ENCODE measurements at regions not wholly inside any gene's neighbourhood (a gene's known extent, or its start where the extent isn't known, plus 50 kb on each side); places are given as distances from the start of the nearest gene placed in this dataset.

DNA sequence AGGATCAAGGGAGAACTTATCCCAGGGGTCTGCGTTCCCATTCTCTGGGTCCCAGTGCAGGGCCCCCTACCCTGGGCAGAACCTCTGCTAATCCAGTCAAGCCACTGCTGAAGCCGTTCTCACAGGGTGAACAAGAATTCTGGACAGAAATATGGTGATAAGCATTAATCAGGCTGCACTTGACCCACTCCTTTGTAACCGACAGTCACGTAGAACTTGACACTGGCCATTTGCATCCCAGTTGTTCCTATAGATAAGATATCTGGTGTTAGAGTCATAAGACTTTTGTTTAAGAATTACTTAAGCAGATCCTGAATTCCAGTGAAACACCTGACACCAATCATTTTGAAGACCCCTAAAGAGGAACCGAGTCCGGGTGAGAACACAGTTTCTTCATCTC is 107.5 kb upstream of the THY1 start:
- ATAC-seq (ENCODE audit: insufficient number of reproducible peaks, low FRiP score, low read depth) = no peak
- TF ChIP-seq, protein P1, sequence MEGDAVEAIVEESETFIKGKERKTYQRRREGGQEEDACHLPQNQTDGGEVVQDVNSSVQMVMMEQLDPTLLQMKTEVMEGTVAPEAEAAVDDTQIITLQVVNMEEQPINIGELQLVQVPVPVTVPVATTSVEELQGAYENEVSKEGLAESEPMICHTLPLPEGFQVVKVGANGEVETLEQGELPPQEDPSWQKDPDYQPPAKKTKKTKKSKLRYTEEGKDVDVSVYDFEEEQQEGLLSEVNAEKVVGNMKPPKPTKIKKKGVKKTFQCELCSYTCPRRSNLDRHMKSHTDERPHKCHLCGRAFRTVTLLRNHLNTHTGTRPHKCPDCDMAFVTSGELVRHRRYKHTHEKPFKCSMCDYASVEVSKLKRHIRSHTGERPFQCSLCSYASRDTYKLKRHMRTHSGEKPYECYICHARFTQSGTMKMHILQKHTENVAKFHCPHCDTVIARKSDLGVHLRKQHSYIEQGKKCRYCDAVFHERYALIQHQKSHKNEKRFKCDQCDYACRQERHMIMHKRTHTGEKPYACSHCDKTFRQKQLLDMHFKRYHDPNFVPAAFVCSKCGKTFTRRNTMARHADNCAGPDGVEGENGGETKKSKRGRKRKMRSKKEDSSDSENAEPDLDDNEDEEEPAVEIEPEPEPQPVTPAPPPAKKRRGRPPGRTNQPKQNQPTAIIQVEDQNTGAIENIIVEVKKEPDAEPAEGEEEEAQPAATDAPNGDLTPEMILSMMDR (IDR thresholded peaks at IDR 0.05) = no peak
- no peak overlapping the region for H3K4me3 ChIP-seq
- no peaks in the 10 kb centered on the region for H3K36me3 ChIP-seq
- DNase-seq (ENCODE audit: low spot score) = no peak
- no peak overlapping the region for H3K27ac ChIP-seq
- H3K4me1 ChIP-seq (ENCODE audit: control insufficient read depth in 1 of 2, low read depth in 2 of 2) = no peaks in the 10 kb centered on the region
- H3K27me3 ChIP-seq (replicated peaks; ENCODE audit: insufficient read depth) = no peaks in the 10 kb centered on the region
- H3K9me3 ChIP-seq = no peaks in the 10 kb centered on the region

DNA sequence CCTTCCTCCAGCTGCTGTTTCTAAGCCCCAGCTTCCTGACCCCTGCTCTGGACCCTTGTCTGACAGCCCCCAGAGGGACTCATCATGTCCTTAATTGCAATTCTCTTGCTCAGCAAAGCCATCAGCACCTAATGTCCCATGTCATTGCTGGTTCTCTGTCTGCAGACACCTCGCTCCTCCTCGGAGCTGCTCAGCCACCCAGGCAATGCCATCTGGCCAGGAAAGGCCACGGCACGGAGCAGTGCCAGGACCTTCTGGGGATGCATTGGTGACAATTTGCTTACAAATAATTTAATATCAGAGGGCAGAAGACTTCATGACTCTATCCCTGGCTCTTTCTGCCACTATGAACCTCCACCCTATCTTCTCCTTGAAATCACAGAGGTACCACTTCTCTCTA is 107.0 kb upstream of the THY1 start:
- Histone ChIP-seq H3K27me3 (replicated peaks; ENCODE audit: insufficient read depth) (no peaks in the 10 kb centered on the region), H3K9me3 (no peaks in the 10 kb centered on the region), H3K4me3 (no peak overlapping the region), H3K36me3 (no peaks in the 10 kb centered on the region), H3K4me1 (ENCODE audit: control insufficient read depth in 1 of 2, low read depth in 2 of 2) (no peaks in the 10 kb centered on the region), H3K27ac (no peak overlapping the region)
- DNase-seq (ENCODE audit: low spot score) (no peak), ATAC-seq (ENCODE audit: insufficient number of reproducible peaks, low FRiP score, low read depth) (no peak)
- TF ChIP-seq, protein P1 (IDR thresholded peaks at IDR 0.05) = no peak

DNA sequence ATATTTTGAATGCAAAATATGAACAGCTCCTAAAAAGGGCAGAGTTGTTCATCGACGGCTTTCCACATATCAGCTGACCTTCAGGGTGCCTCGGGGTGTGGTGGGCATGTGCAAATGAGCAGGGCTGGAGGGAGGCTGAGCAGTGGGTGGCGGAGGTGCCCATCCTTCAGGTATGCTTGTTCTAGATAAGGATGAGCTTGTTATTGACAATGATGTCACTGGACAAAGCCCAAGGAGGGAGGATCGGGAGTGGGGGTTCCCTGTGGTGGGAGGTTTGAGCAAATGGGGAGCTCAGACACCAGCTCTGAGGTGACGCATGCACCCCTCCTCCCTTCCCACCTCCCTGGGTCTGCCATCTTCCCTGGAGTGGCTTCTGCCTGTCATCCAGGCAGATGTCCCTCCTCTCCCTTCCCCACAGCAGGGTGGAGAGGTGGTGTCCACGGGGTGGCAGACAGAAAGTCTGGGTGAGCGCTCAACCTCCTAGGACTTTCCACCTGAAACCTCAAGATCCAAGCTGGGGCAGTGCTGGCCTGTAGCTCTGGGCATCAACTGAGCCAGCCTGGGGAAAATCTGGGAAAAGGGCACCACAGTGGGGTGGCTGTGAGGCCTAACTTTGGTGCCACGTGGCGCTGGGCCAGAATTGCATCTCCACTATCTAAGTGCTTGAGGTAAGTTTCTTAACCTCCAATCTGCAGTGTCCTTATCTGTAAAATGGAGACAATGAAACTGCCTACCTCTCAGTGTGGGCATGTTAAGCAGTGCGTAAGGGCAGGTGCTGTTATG is 106.3 kb upstream of the THY1 start:
- no peak overlapping the region for H3K27ac ChIP-seq
- DNase-seq (ENCODE audit: low spot score) = no peak
- TF ChIP-seq, protein P1 (IDR thresholded peaks at IDR 0.05) = no peak

DNA sequence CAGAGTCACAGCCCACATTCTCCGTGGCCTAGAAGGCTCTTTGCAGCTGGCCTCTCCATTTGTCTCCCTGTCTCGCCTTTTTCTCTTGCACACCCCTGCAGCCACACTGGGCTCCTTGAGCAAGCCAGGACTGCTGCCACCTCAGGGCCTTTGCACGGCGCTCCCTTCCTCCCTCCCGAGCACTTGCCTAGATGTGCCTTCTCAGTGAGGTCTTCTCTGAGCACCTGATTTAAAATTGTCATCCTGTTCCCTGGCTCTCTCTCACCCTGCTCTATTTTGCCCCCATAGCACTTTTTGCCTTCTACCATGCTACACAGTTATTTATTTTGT is 102.9 kb upstream of the THY1 start:
- Histone ChIP-seq H3K9me3 (no peaks in the 10 kb centered on the region), H3K27ac (no peak overlapping the region), H3K36me3 (no peaks in the 10 kb centered on the region), H3K4me3 (no peak overlapping the region), H3K4me1 (ENCODE audit: control insufficient read depth in 1 of 2, low read depth in 2 of 2) (no peaks in the 10 kb centered on the region), H3K27me3 (replicated peaks; ENCODE audit: insufficient read depth) (no peaks in the 10 kb centered on the region)
- DNase-seq (ENCODE audit: low spot score) (no peak), ATAC-seq (ENCODE audit: insufficient number of reproducible peaks, low FRiP score, low read depth) (no peak)
- TF ChIP-seq, protein P1 (IDR thresholded peaks at IDR 0.05) = no peak

More for the DNA sequence above, 106.3 kb upstream of the THY1 start:
- no peak for ATAC-seq (ENCODE audit: insufficient number of reproducible peaks, low FRiP score, low read depth)
- Histone ChIP-seq H3K36me3 (no peaks in the 10 kb centered on the region), H3K4me3 (no peak overlapping the region), H3K9me3 (no peaks in the 10 kb centered on the region), H3K27me3 (replicated peaks; ENCODE audit: insufficient read depth) (no peaks in the 10 kb centered on the region), H3K4me1 (ENCODE audit: control insufficient read depth in 1 of 2, low read depth in 2 of 2) (no peaks in the 10 kb centered on the region)

DNA sequence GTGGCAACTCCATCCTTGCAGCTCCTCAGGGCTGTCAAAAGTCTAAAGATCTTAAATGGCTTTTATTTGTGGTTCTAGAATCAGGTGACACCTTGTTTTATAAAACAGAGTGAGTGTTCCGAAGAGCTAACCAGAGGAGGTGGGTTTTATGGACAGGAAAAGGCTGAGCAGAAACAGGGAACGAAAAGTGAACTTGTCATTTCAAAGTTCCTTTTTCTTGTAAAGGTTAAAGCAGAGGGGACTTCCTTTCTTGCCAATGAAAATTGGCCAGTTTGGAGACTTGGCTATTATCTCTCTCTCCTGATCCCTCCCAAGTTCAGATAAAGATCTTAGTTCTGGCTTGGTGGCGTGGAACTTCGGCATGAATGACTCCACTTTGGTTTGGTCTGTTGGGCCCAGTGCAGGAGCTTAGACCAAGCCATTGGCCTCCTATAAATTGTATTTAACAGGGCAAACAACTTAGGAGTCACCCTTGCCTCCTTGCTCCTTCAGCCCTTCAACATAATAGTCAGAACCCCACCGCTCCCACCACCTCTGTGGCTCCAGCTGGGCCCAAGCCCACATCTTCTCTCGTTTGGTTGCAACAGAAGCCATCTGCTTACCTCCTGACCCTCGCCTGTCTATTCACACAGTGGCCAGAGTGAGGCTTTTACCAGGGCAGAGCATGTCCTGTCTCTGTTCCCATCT is 102.4 kb upstream of the THY1 start:
- no peaks in the 10 kb centered on the region for H3K4me1 ChIP-seq (ENCODE audit: control insufficient read depth in 1 of 2, low read depth in 2 of 2)
- no peaks in the 10 kb centered on the region for H3K36me3 ChIP-seq
- ATAC-seq (ENCODE audit: insufficient number of reproducible peaks, low FRiP score, low read depth) (no peak), DNase-seq (ENCODE audit: low spot score) (no peak)
- TF ChIP-seq, protein P1 (IDR thresholded peaks at IDR 0.05) = no peak
- no peaks in the 10 kb centered on the region for H3K9me3 ChIP-seq
- H3K27me3 ChIP-seq (replicated peaks; ENCODE audit: insufficient read depth) = no peaks in the 10 kb centered on the region
- H3K27ac ChIP-seq = no peak overlapping the region
- no peak overlapping the region for H3K4me3 ChIP-seq
